Omental fat pad (tissue), 3 donors: ENCODE measurements at regions not wholly inside any gene's neighbourhood (a gene's known extent, or its start where the extent isn't known, plus 50 kb on each side); places are given as distances from the start of the nearest gene placed in this dataset.

Experiments used
- ATAC-seq: fragments of 150-250 bp; one replicate; pipeline ENCODE4 v1.9.1; 2016; ENCODE audit warnings: mild to moderate bottlenecking, moderate library complexity; ENCODE audit not compliant: low FRiP score
- DNase-seq: peaks from one replicate; pipeline ENCODE4 v3.0.0-alpha.2; 2019; ENCODE audit warnings: low spot score
- TF ChIP-seq, protein P1 (sequence below), 3 donors: fragments of 450-650 bp; IDR thresholded peaks; one replicate each; pipeline ENCODE4 v1.5.1; 2016 to 2017; ENCODE audit warnings: antibody characterized with exemption in 3 of 3, mild to moderate bottlenecking in 3 of 3, moderate library complexity in 2 of 3

- TF ChIP-seq, protein P1, sequence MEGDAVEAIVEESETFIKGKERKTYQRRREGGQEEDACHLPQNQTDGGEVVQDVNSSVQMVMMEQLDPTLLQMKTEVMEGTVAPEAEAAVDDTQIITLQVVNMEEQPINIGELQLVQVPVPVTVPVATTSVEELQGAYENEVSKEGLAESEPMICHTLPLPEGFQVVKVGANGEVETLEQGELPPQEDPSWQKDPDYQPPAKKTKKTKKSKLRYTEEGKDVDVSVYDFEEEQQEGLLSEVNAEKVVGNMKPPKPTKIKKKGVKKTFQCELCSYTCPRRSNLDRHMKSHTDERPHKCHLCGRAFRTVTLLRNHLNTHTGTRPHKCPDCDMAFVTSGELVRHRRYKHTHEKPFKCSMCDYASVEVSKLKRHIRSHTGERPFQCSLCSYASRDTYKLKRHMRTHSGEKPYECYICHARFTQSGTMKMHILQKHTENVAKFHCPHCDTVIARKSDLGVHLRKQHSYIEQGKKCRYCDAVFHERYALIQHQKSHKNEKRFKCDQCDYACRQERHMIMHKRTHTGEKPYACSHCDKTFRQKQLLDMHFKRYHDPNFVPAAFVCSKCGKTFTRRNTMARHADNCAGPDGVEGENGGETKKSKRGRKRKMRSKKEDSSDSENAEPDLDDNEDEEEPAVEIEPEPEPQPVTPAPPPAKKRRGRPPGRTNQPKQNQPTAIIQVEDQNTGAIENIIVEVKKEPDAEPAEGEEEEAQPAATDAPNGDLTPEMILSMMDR (IDR thresholded peaks at IDR 0.05): no peak
- ATAC-seq (no peak), DNase-seq (no peak)
These were observed 332.7 kb upstream of the SLCO3A1 start for GRCh38 chr15:91520850-91521249.

GRCh38 chr15:91521548-91521947 lies 332.0 kb upstream of the SLCO3A1 start:
- no peak for ATAC-seq
- DNase-seq: no peak
- TF ChIP-seq, protein P1 (IDR thresholded peaks at IDR 0.05): no peak

- TF ChIP-seq, protein P1 (IDR thresholded peaks at IDR 0.05): no peak
- DNase-seq: no peak
- no peak for ATAC-seq
These were observed 331.5 kb upstream of the SLCO3A1 start for GRCh38 chr15:91521996-91522395.

DNA sequence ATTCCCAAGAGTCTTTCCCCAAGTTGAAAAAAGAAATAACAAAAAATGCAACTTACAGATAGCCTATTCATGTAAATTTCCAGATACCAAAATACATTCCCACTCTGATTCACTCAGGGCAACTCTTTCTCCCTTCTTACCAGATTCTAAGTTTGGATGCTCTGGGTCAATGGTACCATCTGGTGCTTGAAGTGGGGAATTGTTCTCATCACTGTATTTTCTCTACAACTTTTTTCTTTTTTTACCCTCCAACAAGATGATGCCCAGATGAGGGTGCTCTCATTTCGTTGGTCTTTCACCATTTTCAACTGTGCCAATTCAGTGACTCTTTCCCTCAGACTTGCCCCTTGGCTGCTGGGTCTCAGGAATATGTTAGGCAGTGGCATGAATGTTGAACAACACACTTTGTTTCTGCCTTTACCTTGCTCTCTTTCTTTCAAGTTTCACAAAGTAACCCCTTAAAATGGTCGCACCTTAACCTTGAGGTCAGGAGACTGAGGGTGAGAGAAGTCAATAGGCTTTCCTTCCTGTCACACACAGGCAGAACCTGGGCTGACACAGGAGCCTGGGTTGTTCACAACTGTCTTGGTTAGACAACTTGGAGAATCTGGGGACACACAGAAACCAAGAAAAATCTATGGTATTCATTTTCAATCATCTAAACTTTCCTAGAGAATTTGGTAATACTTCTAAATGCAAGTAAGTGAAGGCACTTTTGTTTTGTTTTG lies 330.7 kb upstream of the SLCO3A1 start:
- DNase-seq (no peak), ATAC-seq (no peak)
- TF ChIP-seq, protein P1 (IDR thresholded peaks at IDR 0.05): no peak

GRCh38 chr15:91523596-91523995 lies 329.9 kb upstream of the SLCO3A1 start:
- TF ChIP-seq, protein P1 (IDR thresholded peaks at IDR 0.05): no peak
- DNase-seq: no peak
- no peak for ATAC-seq

DNA sequence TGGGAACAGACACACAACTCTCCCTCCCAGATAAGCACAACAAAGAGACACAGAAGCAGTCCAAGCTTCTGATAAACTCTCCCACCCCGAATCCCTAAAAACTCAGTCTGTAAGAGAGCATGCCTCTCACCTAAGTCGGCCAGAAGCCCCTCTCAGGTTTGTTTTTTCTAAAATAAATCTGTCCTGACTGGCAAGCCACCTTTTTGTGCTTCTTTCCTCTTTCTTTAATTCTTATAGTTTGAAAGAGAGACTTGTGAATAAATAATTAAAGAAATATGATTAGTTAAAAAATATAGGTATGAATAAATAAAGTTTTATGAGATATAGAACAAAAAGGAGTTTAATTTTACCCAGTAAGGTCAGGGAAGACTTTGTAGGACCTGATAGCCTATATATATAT lies 329.0 kb upstream of the SLCO3A1 start:
- ATAC-seq (no peak), DNase-seq (no peak)

DNA sequence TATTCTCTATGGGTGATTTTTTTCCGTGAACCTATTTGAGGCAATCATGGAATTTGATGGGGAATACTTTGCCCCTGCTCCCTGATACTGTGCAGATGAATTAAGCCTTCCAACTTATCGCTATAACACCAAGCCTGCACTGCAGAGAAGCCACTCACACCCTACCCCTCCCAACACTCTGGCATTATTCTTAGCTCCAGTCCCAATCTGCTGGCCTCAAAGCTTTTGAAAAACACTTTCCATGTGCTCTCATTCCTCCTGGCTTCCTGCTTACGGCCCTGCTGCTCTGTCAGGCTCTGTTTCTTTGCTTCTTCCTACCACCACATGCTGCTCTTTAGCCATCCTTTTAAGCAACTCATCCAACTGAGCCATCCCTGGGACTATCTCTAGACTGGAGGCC lies 327.8 kb upstream of the SLCO3A1 start:
- ATAC-seq (no peak), DNase-seq (no peak)
- TF ChIP-seq, protein P1 (IDR thresholded peaks at IDR 0.05): no peak

More for the DNA sequence above, 329.0 kb upstream of the SLCO3A1 start:
- TF ChIP-seq, protein P1 (IDR thresholded peaks at IDR 0.05): no peak
